GM19351 (cell line): ENCODE measurements at regions not wholly inside any gene's neighbourhood (a gene's known extent, or its start where the extent isn't known, plus 50 kb on each side); places are given as distances from the start of the nearest gene placed in this dataset.
"Not testable (repeated sequence)": the region's sequence is repeated elsewhere in the genome, so short reads cannot be mapped to it uniquely, and the experiment has no call there.

ENCODE experiments used
- ATAC-seq: cut with Tn5 transposase; IDR thresholded peaks from one replicate; pipeline ENCODE4 v1.9.1; 2021; ENCODE audit warnings: mild to moderate bottlenecking, moderate library complexity; ENCODE audit not compliant: unreplicated experiment

GRCh38 chr4:81743731-81744435, 272.2 kb upstream of the RASGEF1B start:
- ATAC-seq, result no peak

GRCh38 chr4:81740487-81740886, 268.8 kb upstream of the RASGEF1B start:
- no peak for ATAC-seq

- no peak for ATAC-seq
Observed at GRCh38 chr4:81738891-81739290, 267.2 kb upstream of the RASGEF1B start.

- no peak for ATAC-seq
Observed at GRCh38 chr4:81737865-81738559, 266.3 kb upstream of the RASGEF1B start.

GRCh38 chr4:81736324-81736723, 264.6 kb upstream of the RASGEF1B start:
- ATAC-seq, result no peak

- ATAC-seq, result no peak
Observed at GRCh38 chr4:81732980-81733379, 261.3 kb upstream of the RASGEF1B start.

- peak; percentile 100 for ATAC-seq
Observed at GRCh38 chr4:81724925-81725329, 253.2 kb upstream of the RASGEF1B start.

- no peak for ATAC-seq
Observed at GRCh38 chr4:81723927-81724587, 252.3 kb upstream of the RASGEF1B start.

- ATAC-seq, result no peak
Observed at GRCh38 chr4:81723019-81723884, 251.5 kb upstream of the RASGEF1B start.

GRCh38 chr4:81722290-81722851, 250.7 kb upstream of the RASGEF1B start:
- no peak for ATAC-seq

GRCh38 chr4:81715757-81716156, 244.1 kb upstream of the RASGEF1B start:
- no peak for ATAC-seq

- ATAC-seq, result not testable (repeated sequence)
Observed at GRCh38 chr4:81715357-81715756, 243.7 kb upstream of the RASGEF1B start.

- no peak for ATAC-seq
Observed at GRCh38 chr4:81714291-81714690, 242.6 kb upstream of the RASGEF1B start.

- no peak for ATAC-seq
Observed at GRCh38 chr4:81712714-81713113, 241.0 kb upstream of the RASGEF1B start.

GRCh38 chr4:81704461-81704860, 232.8 kb upstream of the RASGEF1B start:
- ATAC-seq, result no peak

GRCh38 chr4:81700189-81700588, 228.5 kb upstream of the RASGEF1B start:
- ATAC-seq, result no peak

GRCh38 chr4:81698538-81699296, 227.0 kb upstream of the RASGEF1B start:
- no peak for ATAC-seq

- no peak for ATAC-seq
Observed at GRCh38 chr4:81694176-81694913, 222.6 kb upstream of the RASGEF1B start.

- no peak for ATAC-seq
Observed at GRCh38 chr4:81690871-81691270, 219.2 kb upstream of the RASGEF1B start.
